HepG2 (cell line): ENCODE measurements at regions not wholly inside any gene's neighbourhood (a gene's known extent, or its start where the extent isn't known, plus 50 kb on each side); places are given as distances from the start of the nearest gene placed in this dataset.

Source experiments
- ATAC-seq: fragments of 200-7000 bp; cut with Tn5 transposase; 3 replicates; pipeline ENCODE4 v1.9.1; 2020; ENCODE audit warnings: mild to moderate bottlenecking, moderate library complexity
- BruUV-seq: library from RNA; stranded (reverse); fragments of 400-500 nt; replicated peaks from 2 replicates; lab custom pipeline; 2021; lab: Mats Ljungman, UMichigan
- CTCF ChIA-PET: fragments of 300-600 bp; formaldehyde crosslinking; extraction: SDS; loops from one replicate; lab custom pipeline; 2021; ENCODE audit warnings: low total read pairs, inconsistent platforms, low intra/inter-chr PET ratio; lab: Yijun Ruan, JAX
- POLR2A ChIA-PET: fragments of 350-600 bp; sonication (Branson Sonifier 250); formaldehyde crosslinking; loops from one replicate; lab custom pipeline; 2020; ENCODE audit warnings: antibody characterized with exemption, inconsistent platforms; lab: Yijun Ruan, JAX
- DNase-seq: peaks from one replicate; pipeline ENCODE4 v3.0.0-alpha.2; 2015; ENCODE audit warnings: low spot score
- FAIRE-seq: peaks from 3 replicates; lab custom pipeline; 2011; peaks lifted over from hg19 to GRCh38; lab: Jason Lieb, UNC
- H2AFZ ChIP-seq: one replicate; pipeline ENCODE4 v1.6.1; 2011; ENCODE audit warnings: low read length, inconsistent platforms
- H3K27ac ChIP-seq: fragments of 300-600 bp; 3 replicates; pipeline ENCODE4 v1.8.0; 2011; ENCODE audit warnings: mixed run types, mild to moderate bottlenecking, mixed read lengths, low read length, inconsistent platforms; ENCODE audit not compliant: insufficient read depth; ENCODE audit errors: extremely low read length
- H3K27me3 ChIP-seq, 2 experiments: fragments of 200-600 bp in 1 of 2; 2 replicates in 1 of 2; 3 replicates in 1 of 2; pipeline versions ENCODE4 v1.6.0 to v1.8.0; 2011; ENCODE audit warnings: low read length in 2 of 2, mild to moderate bottlenecking in 2 of 2, moderate library complexity in 2 of 2, inconsistent platforms in 1 of 2; ENCODE audit not compliant: insufficient read depth in 2 of 2, control insufficient read depth in 1 of 2
- H3K36me3 ChIP-seq, 2 experiments: fragments of 200-600 bp in 1 of 2; replicated peaks in 1 of 2; 2 replicates in 1 of 2; 3 replicates in 1 of 2; pipeline versions ENCODE4 v1.5.1 to v1.8.0; 2011; ENCODE audit warnings: low read length in 2 of 2, inconsistent platforms in 1 of 2; ENCODE audit not compliant: insufficient read depth in 2 of 2, control insufficient read depth in 1 of 2
- H3K4me1 ChIP-seq: 2 replicates; pipeline ENCODE4 v1.5.1; 2012; ENCODE audit warnings: low read length, inconsistent platforms; ENCODE audit not compliant: insufficient read depth
- H3K4me2 ChIP-seq: 2 replicates; pipeline ENCODE4 v1.6.0; 2011; ENCODE audit warnings: low read depth, low read length, inconsistent platforms
- H3K4me3 ChIP-seq, 3 experiments: fragments of 200-600 bp in 1 of 3; sonication (generic), shearing (Covaris generic) in 1 of 3; replicated peaks in 1 of 3; 2 replicates each; pipeline ENCODE4 v1.5.1; 2011 to 2016; ENCODE audit warnings: low read length in 3 of 3, inconsistent platforms in 2 of 3, low read depth in 2 of 3, mild to moderate bottlenecking in 2 of 3, control low read depth in 1 of 3, mixed read lengths in 1 of 3; ENCODE audit not compliant: insufficient read depth in 1 of 3
- H3K79me2 ChIP-seq: one replicate; pipeline ENCODE4 v1.6.1; 2011; ENCODE audit warnings: low read length, inconsistent platforms; ENCODE audit not compliant: insufficient read depth
- H3K9ac ChIP-seq: 2 replicates; pipeline ENCODE4 v1.6.0; 2011; ENCODE audit warnings: mild to moderate bottlenecking, low read depth, low read length, inconsistent platforms; ENCODE audit not compliant: insufficient read depth
- H3K9me3 ChIP-seq: 2 replicates; pipeline ENCODE4 v1.5.1; 2012; ENCODE audit warnings: mild to moderate bottlenecking, low read length
- H4K20me1 ChIP-seq: 2 replicates; pipeline ENCODE4 v1.6.0; 2011; ENCODE audit warnings: inconsistent platforms, mild to moderate bottlenecking, low read length, moderate library complexity; ENCODE audit not compliant: insufficient read depth
- ARID2 ChIP-seq: sonication (generic); formaldehyde crosslinking; IDR thresholded peaks from 2 replicates; pipeline ENCODE4 v1.8.1; 2022; ENCODE audit warnings: mild to moderate bottlenecking, missing genetic modification reagents, borderline replicate concordance
- CCDC6 ChIP-seq: sonication (generic); formaldehyde crosslinking; IDR thresholded peaks from 2 replicates; pipeline ENCODE4 v1.8.1; 2022; ENCODE audit warnings: mild to moderate bottlenecking, missing genetic modification reagents, moderate library complexity
- HDAC1 ChIP-seq: sonication (generic); formaldehyde crosslinking; IDR thresholded peaks from 2 replicates; pipeline ENCODE4 v1.5.1; 2020; ENCODE audit warnings: mild to moderate bottlenecking, missing genetic modification reagents
- HMGXB3 ChIP-seq: sonication (generic); formaldehyde crosslinking; IDR thresholded peaks from 2 replicates; pipeline ENCODE4 v1.4.0; 2020; ENCODE audit warnings: missing genetic modification reagents, borderline replicate concordance
- LBX2 ChIP-seq: sonication (generic); formaldehyde crosslinking; IDR thresholded peaks from 2 replicates; pipeline ENCODE4 v1.5.0; 2020; ENCODE audit warnings: missing genetic modification reagents, mild to moderate bottlenecking, borderline replicate concordance
- TCF7L2 ChIP-seq: IDR thresholded peaks from 2 replicates; pipeline ENCODE4 v1.6.1; 2011; ENCODE audit warnings: mild to moderate bottlenecking, low read depth, low read length, moderate library complexity
- TOE1 ChIP-seq: sonication (generic); formaldehyde crosslinking; IDR thresholded peaks from 2 replicates; pipeline ENCODE4 v1.4.0; 2020; ENCODE audit warnings: mild to moderate bottlenecking, missing genetic modification reagents
- TSC22D2 ChIP-seq: sonication (generic); formaldehyde crosslinking; IDR thresholded peaks from 2 replicates; pipeline ENCODE4 v1.5.1; 2020; ENCODE audit warnings: missing genetic modification reagents, mild to moderate bottlenecking, borderline replicate concordance
- ZNF253 ChIP-seq: sonication (generic); formaldehyde crosslinking; IDR thresholded peaks from 2 replicates; pipeline ENCODE4 v1.8.0; 2022; ENCODE audit warnings: mild to moderate bottlenecking, missing genetic modification reagents, borderline replicate concordance
- ZNF260 ChIP-seq: sonication (generic); formaldehyde crosslinking; IDR thresholded peaks from 2 replicates; pipeline ENCODE4 v1.4.0; 2020; ENCODE audit warnings: missing genetic modification reagents, low read depth, mild to moderate bottlenecking, borderline replicate concordance
- ZNF644 ChIP-seq: IDR thresholded peaks from 2 replicates; pipeline ENCODE4 v1.6.1; 2016; ENCODE audit warnings: low read depth
- WGBS: methylation state at CpG from one replicate; pipeline ENCODE4 v1.1.6; 2017; ENCODE audit warnings: low lambda C conversion rate; 5-methylcytosine and 5-hydroxymethylcytosine counted together
- in situ Hi-C: cut with HindIII; loops from 2 replicates; pipeline ENCODE4 v1.10.0; 2017; ENCODE audit warnings: low pct_unique_long_range_greater_than_20kb; ENCODE audit not compliant: extremely low pct_ligation_motif_present
- intact Hi-C: fragments of 100-400 bp; cut with micrococcal nuclease; formaldehyde crosslinking; loops from one replicate; pipeline ENCODE4 v1.10.0; 2022; ENCODE audit not compliant: unreplicated experiment
- small RNA-seq, 3 experiments: library from RNA; depleted of rRNA; stranded (forward); fragments of <200 nt; gene quantifications; one replicate each; pipeline ENCODE3, GENCODE V24; 2012; ENCODE audit warnings: low read depth in 2 of 3, low replicate concordance in 1 of 3; ENCODE audit not compliant: insufficient read length in 3 of 3, insufficient read depth in 2 of 3

- POLR2A ChIA-PET: no interaction called here
- no peak for DNase-seq
These were observed 50.6 kb upstream of the SGO1 start for GRCh38 chr3:20236603-20237002.

More at GRCh38 chr3:20236603-20237002, 50.6 kb upstream of the SGO1 start:
- in situ Hi-C loops: loop anchor here (25.0 kb wide), 1 partner anchor 1651 kb away; no protein-coding TSS in a partner anchor
- Histone ChIP-seq H3K27me3 (no peaks in the 10 kb centered on the region), H3K4me2 (no peak overlapping the region), H3K4me3 (no peak overlapping the region), H3K27ac (no peak overlapping the region), H3K9ac (no peak overlapping the region), H3K9me3 (no peaks in the 10 kb centered on the region), H3K79me2 (no peaks in the 10 kb centered on the region), H3K4me1 (no peaks in the 10 kb centered on the region), H2AFZ (no peak overlapping the region), H4K20me1 (no peaks in the 10 kb centered on the region), H3K36me3 (no peaks in the 10 kb centered on the region)
- WGBS: 6% methylated on average over 3 of the region's 3 CpGs
- FAIRE-seq (no peak), ATAC-seq (no peak)
- no TSS peak for BruUV-seq
- intact Hi-C loops: no loop called here
- CTCF ChIA-PET: no interaction called here
- no peak for TF ChIP-seq TOE1
- TF ChIP-seq CCDC6 (CRISPR knock-in tag): no peak
- no peak for TF ChIP-seq ZNF260
- TF ChIP-seq HDAC1 (CRISPR knock-in tag): no peak
- no peak for TF ChIP-seq ARID2 (CRISPR knock-in tag)
- no peak for TF ChIP-seq HMGXB3 (CRISPR knock-in tag)
- no peak for TF ChIP-seq TCF7L2
- TF ChIP-seq ZNF644 (CRISPR knock-in tag): no peak
- no peak for TF ChIP-seq ZNF253 (CRISPR knock-in tag)
- no peak for TF ChIP-seq TSC22D2 (CRISPR knock-in tag)
- TF ChIP-seq LBX2 (CRISPR knock-in tag): no peak

Small RNA genes lying in the stretch of these regions (small RNA-seq; reads per million reads assigned to genes)
- gene RNU6-815P: 0 reads per million in 3 experiments
- gene RNU6-822P: 0 reads per million in 3 experiments
